A172 (cell line): ENCODE measurements at regions not wholly inside any gene's neighbourhood (a gene's known extent, or its start where the extent isn't known, plus 50 kb on each side); places are given as distances from the start of the nearest gene placed in this dataset.

ENCODE experiments used
- DNase-seq: peaks from one replicate; pipeline ENCODE4 v3.0.0-alpha.2; 2015; ENCODE audit warnings: low spot score

DNA sequence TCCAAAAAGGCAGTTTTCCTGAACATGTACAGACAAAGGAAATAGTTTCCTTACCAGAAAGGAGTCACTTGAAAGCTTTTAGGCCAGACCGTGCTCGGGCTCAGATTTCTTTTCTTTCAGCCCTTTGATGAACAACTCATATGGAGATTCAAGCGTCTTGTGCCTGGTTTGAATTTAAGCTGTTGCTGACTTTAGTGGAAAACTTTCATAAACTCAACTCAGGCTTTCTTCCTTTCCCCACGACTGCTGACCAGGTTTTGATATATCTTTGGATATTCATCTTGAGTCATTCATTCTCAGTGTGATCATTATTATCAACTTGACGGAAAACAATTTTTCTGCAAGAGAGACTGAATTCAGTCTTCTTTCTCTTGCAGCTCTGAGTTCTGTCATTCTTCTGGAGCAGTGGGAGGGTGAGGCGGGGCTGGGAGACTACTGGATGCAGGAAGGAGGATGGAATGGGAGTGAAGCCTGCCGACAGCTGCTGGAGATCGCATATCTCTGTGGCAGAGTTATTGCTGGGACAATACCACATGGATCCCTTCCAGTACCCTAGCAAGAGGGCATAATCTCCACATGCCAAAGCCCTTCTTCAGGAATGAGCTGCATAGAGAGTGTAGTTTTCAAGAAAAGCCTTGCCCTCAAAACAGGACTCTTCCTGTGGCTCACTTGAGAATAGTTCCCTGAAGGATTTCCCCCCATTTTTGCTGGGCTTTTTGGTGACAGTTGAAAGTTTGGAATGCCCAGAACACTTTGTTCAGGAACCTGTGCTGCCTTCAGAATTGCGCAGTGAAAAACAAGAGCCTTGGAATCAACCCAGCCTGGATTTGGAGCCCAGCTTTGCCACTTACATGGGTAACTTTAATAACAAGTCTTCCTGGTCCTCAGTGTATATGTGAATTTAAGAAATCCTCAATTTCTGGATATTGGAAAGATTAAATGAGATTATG, 364.4 kb downstream of the ZNF521 start:
- DNase-seq, result no peak

DNA sequence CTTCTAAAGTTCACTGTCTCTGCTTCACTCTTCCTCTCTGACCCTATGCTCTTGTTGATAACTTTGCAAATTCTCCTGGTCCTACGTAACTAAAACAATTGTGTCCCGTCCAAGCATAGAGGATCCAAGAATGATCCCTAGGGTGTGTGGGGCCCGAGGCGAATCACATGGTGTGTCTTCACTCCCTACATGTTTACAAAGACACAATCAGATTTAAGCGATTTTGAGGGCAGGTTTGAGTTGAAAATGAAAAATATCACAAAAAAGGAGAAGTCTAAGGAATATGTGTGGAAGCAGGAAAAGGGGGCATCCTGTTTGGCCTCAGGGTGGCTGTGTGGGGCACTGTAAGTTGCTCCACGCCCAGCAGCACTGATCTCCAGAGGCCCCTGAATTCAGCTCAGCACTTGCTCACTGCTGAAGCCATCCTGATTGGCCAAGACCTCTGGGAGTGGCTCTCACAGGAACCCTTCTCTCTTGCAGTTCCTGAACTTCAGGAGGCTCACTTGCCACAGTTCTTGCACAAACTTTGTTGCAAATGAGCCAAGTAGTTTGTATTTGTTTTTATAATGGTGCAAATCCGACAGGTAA, 363.6 kb downstream of the ZNF521 start:
- no peak for DNase-seq

DNA sequence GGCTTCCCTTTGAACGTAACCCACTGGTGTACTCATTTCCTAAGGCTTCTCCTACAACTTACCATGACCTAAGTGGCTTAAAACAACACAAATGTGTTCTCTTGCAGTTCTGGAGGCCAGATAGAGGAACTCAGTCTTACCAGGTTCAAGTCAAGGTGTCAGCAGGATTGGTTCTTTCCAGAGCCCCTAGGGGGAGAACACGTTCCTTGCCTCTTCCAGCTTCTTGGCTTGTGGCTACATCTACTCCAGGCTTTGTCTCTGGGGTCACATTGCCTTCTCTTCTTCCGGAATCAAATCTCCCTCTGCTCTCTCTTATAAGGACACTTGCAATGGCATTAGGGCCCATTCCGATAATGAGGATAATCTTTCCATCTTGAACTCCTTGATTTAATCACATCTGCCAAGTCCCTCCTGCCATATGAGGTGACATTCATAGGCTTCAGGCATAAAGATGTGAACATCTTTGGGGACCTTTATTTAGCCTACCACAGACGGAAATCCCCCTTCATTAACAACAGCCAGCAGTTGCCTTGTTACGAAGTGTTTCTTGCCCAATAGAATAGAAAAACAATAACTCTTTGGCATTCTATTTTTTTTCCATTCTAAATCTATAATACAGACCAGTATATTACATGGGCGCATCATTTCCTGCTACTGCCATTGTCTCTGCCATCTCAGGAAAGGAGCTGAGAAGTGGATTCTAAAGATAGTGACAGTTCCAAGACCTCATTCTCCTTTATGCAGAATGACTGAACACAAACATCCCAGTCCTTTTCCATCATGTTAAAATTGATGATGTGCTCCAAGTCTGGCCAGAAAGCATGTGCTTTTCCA, 362.0 kb downstream of the ZNF521 start:
- no peak for DNase-seq

DNA sequence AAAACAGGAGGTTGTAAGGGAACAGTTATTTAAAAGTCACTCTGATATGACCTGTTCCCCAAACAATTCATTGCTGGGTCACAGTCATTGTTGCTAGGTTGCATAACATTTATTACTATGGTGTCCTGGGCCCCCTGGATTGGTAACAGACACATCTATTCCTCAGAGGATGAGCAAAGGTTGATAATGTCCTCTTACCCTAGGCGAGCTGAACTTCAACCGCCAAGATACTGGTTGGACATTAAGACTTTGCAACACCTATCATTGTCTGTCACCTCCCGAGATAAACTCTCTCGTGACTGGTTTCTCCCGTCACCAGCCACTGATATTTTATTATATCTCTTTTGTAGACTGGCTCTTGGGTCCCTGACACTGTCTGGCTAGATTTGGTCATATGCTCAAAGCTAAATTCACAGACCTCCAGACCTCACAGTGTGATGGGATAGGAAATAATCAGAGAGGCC, 361.3 kb downstream of the ZNF521 start:
- no peak for DNase-seq

DNA sequence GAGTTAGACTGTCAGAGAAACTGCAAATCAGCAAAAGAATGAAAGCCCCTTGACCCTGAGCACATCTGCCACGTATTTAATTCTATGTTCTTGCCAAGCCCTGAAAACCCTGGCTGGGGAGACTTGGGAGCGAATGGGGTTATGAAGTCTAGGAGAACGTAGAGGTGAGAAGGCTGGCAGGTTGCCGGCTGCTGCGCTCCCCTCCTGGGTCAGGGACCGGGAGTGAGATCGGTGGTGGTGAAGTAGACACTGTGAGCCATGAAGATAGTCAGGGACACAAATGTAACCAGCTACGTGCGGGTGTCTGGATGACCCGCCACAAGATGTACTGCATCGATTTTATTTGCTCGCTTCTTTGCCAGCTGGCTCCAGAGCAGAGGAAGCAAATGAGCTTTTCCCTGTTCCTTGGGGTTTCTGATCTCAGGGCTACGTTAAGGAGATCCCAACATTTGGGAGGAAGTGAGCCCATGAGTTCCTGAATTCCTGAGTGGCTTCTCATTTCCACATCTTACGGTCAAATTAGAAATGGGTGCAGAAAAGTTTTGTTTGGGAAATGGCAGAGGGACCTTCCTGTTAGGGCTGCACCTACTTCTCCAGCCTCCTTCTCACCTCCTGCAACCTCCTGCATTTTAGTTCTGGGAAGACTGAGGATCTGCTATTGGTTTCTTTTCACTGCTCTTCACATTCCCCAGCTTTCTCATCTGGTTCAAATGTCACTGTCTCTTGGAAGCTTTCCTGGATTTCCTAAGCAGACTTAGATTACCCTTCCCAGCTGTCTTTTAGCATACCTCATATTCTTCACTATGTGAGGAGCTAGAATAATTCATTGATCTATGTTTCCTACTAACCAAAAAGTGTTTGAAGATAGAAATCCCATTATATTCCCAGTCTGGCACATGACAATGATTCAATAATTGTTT, 360.6 kb downstream of the ZNF521 start:
- DNase-seq, result no peak

DNA sequence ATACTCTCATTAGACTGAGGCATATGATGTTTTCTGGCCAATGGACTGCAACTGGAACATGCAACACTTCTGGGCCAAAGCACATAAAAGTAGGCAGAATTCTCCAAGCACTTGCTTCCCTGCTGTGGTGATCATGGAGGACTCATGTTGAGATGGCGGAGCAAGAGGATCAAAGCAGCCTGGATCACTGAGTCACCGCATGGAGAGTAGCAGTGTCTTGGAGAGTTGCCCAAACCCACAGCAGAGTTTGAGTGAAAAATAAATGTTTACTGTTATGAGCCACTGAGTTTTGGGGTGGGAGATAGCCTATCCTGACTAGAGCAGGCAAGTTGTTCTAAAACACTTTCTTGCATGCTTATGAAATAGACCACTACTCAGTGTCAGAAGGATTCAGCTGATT, 359.5 kb downstream of the ZNF521 start:
- no peak for DNase-seq

DNA sequence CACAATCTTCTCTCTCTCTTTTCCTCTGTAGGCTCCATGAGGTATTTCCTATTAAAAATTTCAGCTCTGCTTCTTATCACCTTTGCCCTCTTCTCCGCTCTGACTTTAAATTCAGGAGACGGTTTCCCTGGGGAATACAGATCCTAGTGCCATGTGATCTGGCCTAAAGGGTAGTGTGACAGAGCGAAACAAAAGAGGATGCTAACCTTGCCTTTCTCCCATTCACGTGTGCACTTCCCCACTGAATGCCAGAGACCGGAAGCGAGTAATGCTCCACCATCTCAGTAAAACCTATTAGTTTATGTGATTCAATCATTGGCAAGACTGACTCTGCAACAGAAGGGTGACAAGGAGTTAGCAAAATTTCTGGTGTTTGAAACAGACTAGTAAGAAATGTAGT, 358.3 kb downstream of the ZNF521 start:
- DNase-seq, result no peak

DNA sequence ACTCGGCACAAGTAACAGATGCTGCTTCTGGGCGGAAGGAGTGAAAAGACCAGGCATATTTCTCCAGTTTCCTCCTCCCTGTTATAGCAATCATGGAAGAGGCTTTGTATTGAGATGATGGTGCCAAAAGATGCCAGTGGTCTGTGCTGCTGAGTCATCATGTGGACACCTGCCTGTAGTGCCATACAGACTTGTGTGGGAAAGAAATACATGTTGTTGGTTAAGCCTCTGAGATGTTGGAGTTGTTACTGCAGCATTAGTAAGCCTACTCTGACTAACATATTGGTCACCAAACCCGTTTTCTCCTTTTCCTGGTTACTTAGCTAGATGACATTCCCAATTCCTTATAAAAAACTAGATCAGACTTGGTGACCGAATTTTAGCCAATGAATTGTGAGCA, 356.9 kb downstream of the ZNF521 start:
- DNase-seq, result no peak

DNA sequence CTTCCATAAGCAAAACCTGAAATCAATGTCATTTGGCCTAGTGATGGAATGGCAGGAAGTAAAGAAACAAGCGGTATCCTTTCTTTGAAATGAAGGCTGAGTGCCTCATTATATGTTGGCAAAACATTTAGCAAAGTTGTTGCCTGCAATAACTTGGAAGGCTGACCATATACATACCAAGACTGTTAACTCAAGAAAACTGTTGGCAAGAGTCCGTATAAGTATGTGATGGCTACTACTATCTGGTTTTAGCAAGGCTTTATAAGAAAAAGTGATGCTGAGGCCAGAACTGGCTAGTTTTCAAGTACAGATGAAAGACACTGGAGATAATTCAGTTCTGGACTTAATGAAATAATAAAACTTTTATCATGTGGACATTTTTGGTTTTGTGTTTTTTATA, 356.2 kb downstream of the ZNF521 start:
- DNase-seq, result no peak

DNA sequence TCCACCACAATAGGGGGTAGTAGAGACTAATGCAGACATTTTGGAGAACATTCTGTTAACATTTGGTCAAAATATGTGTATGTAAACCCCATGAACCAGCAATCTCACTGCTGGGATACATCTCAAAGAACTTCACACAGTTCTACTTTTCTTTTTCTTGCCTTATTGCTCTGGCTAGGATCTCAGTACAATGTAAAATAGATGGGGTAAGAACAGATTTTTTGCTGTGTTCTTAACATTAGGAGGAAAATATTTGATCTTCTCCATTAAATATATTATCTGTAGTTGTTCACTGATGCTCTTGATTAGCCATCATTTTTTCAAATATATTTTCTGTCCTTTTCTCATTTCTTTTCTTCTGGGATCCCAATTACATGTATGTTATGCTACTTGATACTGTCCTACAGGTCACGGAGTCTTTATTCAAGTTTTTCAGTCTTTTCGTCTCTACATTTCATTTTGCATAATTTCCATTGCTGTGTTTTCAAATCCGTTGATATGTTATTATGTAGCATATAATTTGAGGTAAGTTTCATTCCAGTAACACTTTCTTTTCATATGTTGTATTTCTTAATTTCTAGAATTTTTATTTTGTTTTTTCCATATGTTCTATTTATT, 352.2 kb downstream of the ZNF521 start:
- DNase-seq, result no peak

DNA sequence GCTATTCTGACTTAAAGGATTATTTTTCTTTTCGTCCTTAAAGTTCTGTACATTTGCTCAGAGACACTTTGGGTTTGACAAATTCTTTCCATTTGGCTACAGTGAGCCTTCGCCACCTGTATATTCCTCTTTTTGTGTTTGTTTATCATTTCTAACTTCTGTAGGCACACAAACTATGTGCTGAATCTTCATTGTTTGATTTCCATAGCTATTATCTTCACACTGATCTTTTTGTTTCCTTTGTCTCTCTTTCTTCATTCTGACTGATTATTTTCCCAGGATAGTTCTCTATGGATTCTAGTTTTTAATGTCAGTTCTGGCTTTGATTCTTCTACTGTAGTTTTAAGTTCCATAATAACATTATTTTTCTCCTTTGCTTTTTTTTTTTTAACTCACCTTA, 350.2 kb downstream of the ZNF521 start:
- no peak for DNase-seq

DNA sequence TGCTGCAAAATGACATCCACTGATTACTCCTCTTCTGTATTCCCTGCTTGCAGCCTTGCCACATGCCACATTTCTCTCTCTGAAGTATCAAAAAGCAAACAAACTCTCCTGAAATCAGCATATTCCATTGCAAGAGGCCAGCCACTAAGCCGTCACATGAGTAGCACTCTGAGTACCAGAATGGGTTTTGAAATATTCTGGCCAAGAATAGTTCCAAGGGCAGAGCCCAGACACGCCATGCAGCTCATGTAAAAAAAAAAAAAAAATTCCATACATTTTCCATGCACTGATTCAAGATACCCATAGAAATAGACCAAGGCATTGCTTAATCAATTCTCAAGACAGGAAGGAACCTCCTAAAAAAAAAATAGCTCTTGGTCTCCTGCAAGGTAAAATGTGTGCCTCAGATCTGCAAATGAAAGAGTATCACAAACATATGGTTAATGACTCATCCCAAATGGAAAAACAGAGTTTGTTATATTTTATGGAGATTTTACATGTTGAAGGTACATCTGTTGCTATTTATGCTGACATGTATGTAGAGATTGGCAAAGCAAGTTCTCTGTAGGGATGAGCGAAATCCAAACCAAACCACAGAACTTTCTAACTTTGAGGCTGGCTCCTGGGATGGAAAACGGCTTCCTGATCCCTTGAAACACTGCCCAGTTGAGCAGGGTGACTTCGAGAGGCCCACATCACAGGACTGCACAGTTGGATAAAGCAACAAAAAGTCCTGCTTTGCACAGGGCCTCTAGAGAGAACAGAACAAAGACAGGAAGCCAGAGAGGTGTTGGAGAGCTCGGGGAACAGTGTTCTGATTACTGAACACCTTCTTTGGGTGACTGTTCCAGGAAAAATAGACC, 346.2 kb downstream of the ZNF521 start:
- no peak for DNase-seq

DNA sequence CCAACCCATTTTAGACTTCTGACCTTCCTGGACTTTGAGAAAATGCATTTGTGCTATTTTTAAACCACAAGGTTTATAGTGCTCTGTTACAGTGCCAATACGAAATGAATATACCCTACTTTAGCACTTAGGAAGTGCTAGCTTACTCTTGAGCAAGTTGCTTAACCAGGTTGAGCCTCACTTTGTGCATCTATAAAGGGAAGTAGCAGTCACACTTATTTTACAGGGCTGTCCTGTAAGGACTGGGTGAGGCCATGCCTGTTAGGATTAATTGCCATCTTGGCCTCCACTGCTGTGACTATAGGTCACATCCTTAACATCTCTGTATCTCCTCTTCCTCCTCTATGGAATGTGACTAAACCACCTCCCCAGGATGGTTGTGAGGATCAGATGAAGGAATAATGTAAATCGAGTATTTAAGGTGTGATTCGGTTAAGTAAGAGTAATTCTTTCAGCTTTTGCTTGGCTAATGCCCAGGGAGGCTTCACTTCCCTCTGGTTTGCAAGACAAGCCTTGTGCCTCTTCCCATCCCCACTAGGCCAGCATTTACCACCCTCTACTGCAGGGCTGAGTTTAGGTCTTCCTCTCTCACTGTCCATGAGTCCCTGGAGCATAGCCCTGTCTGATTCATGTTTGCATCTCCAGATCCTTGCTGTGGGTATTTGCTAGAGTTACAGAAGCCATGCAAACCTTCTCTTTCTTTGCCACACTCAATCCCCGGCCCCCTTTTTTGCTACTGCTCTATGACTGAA, 341.2 kb downstream of the ZNF521 start:
- DNase-seq, result no peak
